HepG2 (cell line): ENCODE measurements at regions not wholly inside any gene's neighbourhood (a gene's known extent, or its start where the extent isn't known, plus 50 kb on each side); places are given as distances from the start of the nearest gene placed in this dataset.

ENCODE experiments used
- ADNP ChIP-seq: sonication (generic); formaldehyde crosslinking; IDR thresholded peaks from 2 replicates; pipeline ENCODE4 v1.4.0; 2020; ENCODE audit warnings: missing genetic modification reagents
- ARID5B ChIP-seq: IDR thresholded peaks from 2 replicates; pipeline ENCODE4 v1.4.0; 2020; ENCODE audit warnings: mild to moderate bottlenecking, missing genetic modification reagents
- ATF4 ChIP-seq, 2 experiments: fragments of 450-650 bp in 1 of 2; sonication (generic) in 1 of 2; formaldehyde crosslinking; IDR thresholded peaks; 2 replicates each; pipeline versions ENCODE4 v1.5.0 to v1.8.0; 2020 to 2022; ENCODE audit warnings: mild to moderate bottlenecking in 1 of 2, missing genetic modification reagents in 1 of 2
- CSRNP1 ChIP-seq: sonication (generic); formaldehyde crosslinking; IDR thresholded peaks from 2 replicates; pipeline ENCODE4 v1.8.1; 2023; ENCODE audit warnings: mild to moderate bottlenecking, missing genetic modification reagents
- DPF2 ChIP-seq: sonication (generic); formaldehyde crosslinking; IDR thresholded peaks from 2 replicates; pipeline ENCODE4 v1.4.0; 2020; ENCODE audit warnings: mild to moderate bottlenecking, low read depth, missing genetic modification reagents, borderline replicate concordance
- FLYWCH1 ChIP-seq: sonication (generic); formaldehyde crosslinking; IDR thresholded peaks from 2 replicates; pipeline ENCODE4 v1.8.1; 2023; ENCODE audit warnings: mild to moderate bottlenecking, missing genetic modification reagents
- FOXK1 ChIP-seq: sonication (generic); formaldehyde crosslinking; IDR thresholded peaks from 2 replicates; pipeline ENCODE4 v1.4.0; 2020; ENCODE audit warnings: low read depth, missing genetic modification reagents, borderline replicate concordance
- HDAC6 ChIP-seq: fragments of 200-600 bp; sonication (generic); IDR thresholded peaks from 2 replicates; pipeline ENCODE4 v1.7.0; 2017; ENCODE audit warnings: mild to moderate bottlenecking, antibody characterized with exemption, low read length, low read depth
- MATR3 ChIP-seq: sonication (generic); formaldehyde crosslinking; IDR thresholded peaks from 2 replicates; pipeline ENCODE4 v1.4.0; 2020; ENCODE audit warnings: missing genetic modification reagents
- NFATC3 ChIP-seq: sonication (generic); formaldehyde crosslinking; IDR thresholded peaks from 2 replicates; pipeline ENCODE4 v1.5.1; 2020; ENCODE audit warnings: mild to moderate bottlenecking, missing genetic modification reagents
- NFRKB ChIP-seq: fragments of 450-650 bp; IDR thresholded peaks from 2 replicates; pipeline ENCODE4 v1.6.1; 2017
- POGK ChIP-seq: sonication (generic); formaldehyde crosslinking; conservative IDR thresholded peaks from 2 replicates; pipeline ENCODE4 v1.8.0; 2022; ENCODE audit warnings: mild to moderate bottlenecking, moderate library complexity, missing genetic modification reagents
- TARDBP ChIP-seq: sonication (generic); formaldehyde crosslinking; IDR thresholded peaks from 2 replicates; pipeline ENCODE4 v1.8.0; 2022; ENCODE audit warnings: mild to moderate bottlenecking, missing genetic modification reagents
- TBX3 ChIP-seq: fragments of 450-650 bp; IDR thresholded peaks from 2 replicates; pipeline ENCODE4 v1.6.1; 2017; ENCODE audit warnings: antibody characterized with exemption, mild to moderate bottlenecking, inconsistent platforms, borderline replicate concordance
- ZFAT ChIP-seq: sonication (generic); formaldehyde crosslinking; conservative IDR thresholded peaks from 2 replicates; pipeline ENCODE4 v1.8.1; 2023; ENCODE audit warnings: missing genetic modification reagents, inconsistent platforms
- ZFY ChIP-seq: sonication (generic); formaldehyde crosslinking; IDR thresholded peaks from 2 replicates; pipeline ENCODE4 v1.4.0; 2020; ENCODE audit warnings: missing genetic modification reagents
- ZNF124 ChIP-seq: sonication (generic); formaldehyde crosslinking; IDR thresholded peaks from 2 replicates; pipeline ENCODE4 v1.4.0; 2020; ENCODE audit warnings: missing genetic modification reagents
- ZNF205 ChIP-seq: IDR thresholded peaks from 2 replicates; pipeline ENCODE4 v1.6.1; 2018; ENCODE audit warnings: missing biosample characterization, missing genetic modification reagents
- ZNF256 ChIP-seq: sonication (generic); formaldehyde crosslinking; conservative IDR thresholded peaks from 2 replicates; pipeline ENCODE4 v1.4.0; 2020; ENCODE audit warnings: missing genetic modification reagents
- ZNF597 ChIP-seq: sonication (generic); formaldehyde crosslinking; IDR thresholded peaks from 2 replicates; pipeline ENCODE4 v1.5.0; 2020; ENCODE audit warnings: missing genetic modification reagents
- ZNF816 ChIP-seq: sonication (generic); formaldehyde crosslinking; IDR thresholded peaks from 2 replicates; pipeline ENCODE4 v1.8.0; 2022; ENCODE audit warnings: missing genetic modification reagents, mild to moderate bottlenecking, borderline replicate concordance

- TF ChIP-seq ATF4 (CRISPR knock-in tag; IDR thresholded peaks at IDR 0.05) (no peak), NFRKB (no peak), TBX3 (no peak), ZNF256 (no peak), ZFY (CRISPR knock-in tag) (no peak), ARID5B (CRISPR knock-in tag) (peak; percentile 39), TARDBP (CRISPR knock-in tag) (no peak), NFATC3 (CRISPR knock-in tag) (no peak), ZNF205 (no peak), DPF2 (CRISPR knock-in tag) (no peak), ZNF816 (CRISPR knock-in tag) (no peak), FLYWCH1 (CRISPR knock-in tag) (no peak), POGK (CRISPR knock-in tag) (no peak), ADNP (no peak), ZFAT (CRISPR knock-in tag) (no peak), HDAC6 (no peak), CSRNP1 (CRISPR knock-in tag) (no peak), MATR3 (CRISPR knock-in tag) (no peak), ZNF597 (CRISPR knock-in tag) (no peak), ZNF124 (CRISPR knock-in tag) (no peak), FOXK1 (CRISPR knock-in tag) (no peak)
These were observed 2113.3 kb upstream of the PIK3C3 start (continued) for GRCh38 chr18:39841482-39842365.
